Smooth muscle cell (in vitro differentiated cells): ENCODE measurements at regions not wholly inside any gene's neighbourhood (a gene's known extent, or its start where the extent isn't known, plus 50 kb on each side); places are given as distances from the start of the nearest gene placed in this dataset.

ENCODE experiments used
- DNase-seq: peaks from one replicate; lab custom pipeline; 2025; ENCODE audit not compliant: unreplicated experiment; lab: John Stamatoyannopoulos, UW
- H2AFZ ChIP-seq: fragments of 200-600 bp; sonication (generic); 2 replicates; pipeline ENCODE4 v1.6.0; 2016; ENCODE audit warnings: antibody characterized with exemption, low read depth, mild to moderate bottlenecking
- H3F3A ChIP-seq: fragments of 200-600 bp; sonication (generic); 2 replicates; pipeline ENCODE4 v1.6.0; 2017; ENCODE audit warnings: antibody characterized with exemption, low read depth
- H3K27ac ChIP-seq: fragments of 200-600 bp; sonication (generic); 2 replicates; pipeline ENCODE4 v1.5.1; 2016; ENCODE audit warnings: low read depth, mild to moderate bottlenecking
- H3K27me3 ChIP-seq: fragments of 200-600 bp; sonication (generic); 2 replicates; pipeline ENCODE4 v1.6.1; 2016; ENCODE audit warnings: low read depth, mild to moderate bottlenecking
- H3K36me3 ChIP-seq: fragments of 200-600 bp; sonication (generic); 2 replicates; pipeline ENCODE4 v1.5.1; 2016; ENCODE audit warnings: low read depth
- H3K4me1 ChIP-seq: fragments of 200-600 bp; sonication (generic); 2 replicates; pipeline ENCODE4 v1.5.1; 2016; ENCODE audit warnings: low read depth
- H3K4me2 ChIP-seq: fragments of 200-600 bp; sonication (generic); 2 replicates; pipeline ENCODE4 v1.6.0; 2016; ENCODE audit warnings: mild to moderate bottlenecking
- H3K4me3 ChIP-seq: fragments of 200-600 bp; sonication (generic); 2 replicates; pipeline ENCODE4 v1.5.1; 2016; ENCODE audit warnings: mild to moderate bottlenecking
- H3K79me2 ChIP-seq: fragments of 200-600 bp; sonication (generic); 2 replicates; pipeline ENCODE4 v1.6.0; 2016; ENCODE audit warnings: low read depth, mild to moderate bottlenecking
- H3K9ac ChIP-seq: fragments of 200-600 bp; sonication (generic); 2 replicates; pipeline ENCODE4 v1.6.0; 2016; ENCODE audit warnings: low read depth
- H3K9me3 ChIP-seq: fragments of 200-600 bp; sonication (generic); replicated peaks from 2 replicates; pipeline ENCODE4 v1.5.1; 2016; ENCODE audit warnings: low read depth
- H4K20me1 ChIP-seq: fragments of 200-600 bp; sonication (generic); 2 replicates; pipeline ENCODE4 v1.6.0; 2016; ENCODE audit warnings: low read depth
- WGBS: methylation state at CpG from one replicate; pipeline ENCODE4 v1.1.7; 2016; ENCODE audit warnings: low lambda C conversion rate; 5-methylcytosine and 5-hydroxymethylcytosine counted together
- TF ChIP-seq, protein P1 (sequence below): fragments of 200-600 bp; sonication (generic); IDR thresholded peaks from 2 replicates; pipeline ENCODE4 v1.5.1; 2017; ENCODE audit warnings: borderline replicate concordance, mild to moderate bottlenecking, antibody characterized with exemption; ENCODE audit not compliant: insufficient read depth, poor library complexity, severe bottlenecking

DNA sequence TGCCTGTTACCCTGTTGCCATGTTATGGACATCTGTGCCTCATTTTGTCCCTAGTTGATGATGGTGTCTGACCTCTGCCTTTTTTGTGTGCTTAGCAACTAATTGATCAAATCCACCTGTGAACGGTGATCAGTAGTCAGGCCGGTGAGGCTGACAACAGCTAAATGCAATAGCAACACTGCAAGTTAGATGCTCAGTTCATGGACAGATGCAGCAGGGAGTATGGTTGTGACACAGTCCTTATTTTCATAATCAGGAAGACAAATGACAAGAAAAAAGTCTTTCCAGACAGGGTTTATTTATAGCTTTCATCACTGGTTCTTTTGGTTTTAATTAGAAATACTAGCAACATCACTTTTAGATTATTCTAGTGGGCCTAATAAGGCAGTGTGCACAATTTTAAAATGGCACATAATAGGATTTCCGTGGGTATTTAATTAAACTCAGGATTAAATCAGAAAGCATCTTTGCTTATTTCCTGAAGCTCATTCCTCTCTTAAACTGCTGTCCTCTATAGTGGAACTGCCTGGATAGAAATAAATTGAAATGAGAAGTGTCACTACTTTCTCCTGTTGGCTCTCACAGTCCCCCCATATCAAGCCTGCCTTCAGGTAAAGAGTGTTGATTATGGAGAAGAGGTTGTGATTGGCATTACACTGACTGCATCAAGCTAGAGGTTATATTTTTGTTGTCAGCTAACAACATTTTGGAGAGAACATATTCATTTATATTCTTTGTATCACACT, 281.1 kb upstream of the NAV3 start:
- DNase-seq, result no peak
- no peak overlapping the region for H3K27ac ChIP-seq

DNA sequence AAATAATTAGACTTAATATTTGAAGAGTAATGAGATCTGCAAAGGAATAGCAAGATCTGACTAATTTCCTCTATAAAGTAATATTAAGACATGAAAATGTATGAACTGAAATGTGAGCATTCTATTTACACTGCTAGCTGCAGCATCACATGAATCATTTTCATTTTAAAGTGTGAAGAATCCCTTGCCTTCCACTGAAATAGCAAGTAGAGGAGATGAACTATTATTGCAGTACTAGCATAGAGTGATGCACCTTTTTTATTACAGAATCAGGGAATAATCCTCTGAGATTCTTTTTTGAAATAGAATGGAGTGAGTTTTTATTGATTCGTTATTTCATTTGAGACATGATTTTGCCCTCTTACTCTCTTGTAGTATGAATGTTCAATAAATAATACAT, 281.9 kb upstream of the NAV3 start:
- TF ChIP-seq, protein P1, sequence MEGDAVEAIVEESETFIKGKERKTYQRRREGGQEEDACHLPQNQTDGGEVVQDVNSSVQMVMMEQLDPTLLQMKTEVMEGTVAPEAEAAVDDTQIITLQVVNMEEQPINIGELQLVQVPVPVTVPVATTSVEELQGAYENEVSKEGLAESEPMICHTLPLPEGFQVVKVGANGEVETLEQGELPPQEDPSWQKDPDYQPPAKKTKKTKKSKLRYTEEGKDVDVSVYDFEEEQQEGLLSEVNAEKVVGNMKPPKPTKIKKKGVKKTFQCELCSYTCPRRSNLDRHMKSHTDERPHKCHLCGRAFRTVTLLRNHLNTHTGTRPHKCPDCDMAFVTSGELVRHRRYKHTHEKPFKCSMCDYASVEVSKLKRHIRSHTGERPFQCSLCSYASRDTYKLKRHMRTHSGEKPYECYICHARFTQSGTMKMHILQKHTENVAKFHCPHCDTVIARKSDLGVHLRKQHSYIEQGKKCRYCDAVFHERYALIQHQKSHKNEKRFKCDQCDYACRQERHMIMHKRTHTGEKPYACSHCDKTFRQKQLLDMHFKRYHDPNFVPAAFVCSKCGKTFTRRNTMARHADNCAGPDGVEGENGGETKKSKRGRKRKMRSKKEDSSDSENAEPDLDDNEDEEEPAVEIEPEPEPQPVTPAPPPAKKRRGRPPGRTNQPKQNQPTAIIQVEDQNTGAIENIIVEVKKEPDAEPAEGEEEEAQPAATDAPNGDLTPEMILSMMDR, result no peak
- Histone ChIP-seq H3K79me2 (no peaks in the 10 kb centered on the region), H3K27me3 (no peaks in the 10 kb centered on the region), H3F3A (no peaks in the 10 kb centered on the region), H3K9me3 (no peaks in the 10 kb centered on the region), H2AFZ (no peak overlapping the region), H4K20me1 (no peaks in the 10 kb centered on the region), H3K9ac (no peak overlapping the region), H3K4me2 (no peak overlapping the region), H3K27ac (no peak overlapping the region), H3K4me1 (no peaks in the 10 kb centered on the region), H3K4me3 (no peak overlapping the region), H3K36me3 (no peaks in the 10 kb centered on the region)
- DNase-seq, result no peak
- 80% methylated on average over 1 of the region's 1 CpG for WGBS

More for the DNA sequence above, 281.1 kb upstream of the NAV3 start:
- no peak overlapping the region for H2AFZ ChIP-seq
- H3K4me3 ChIP-seq, result no peak overlapping the region
- no peaks in the 10 kb centered on the region for H3K27me3 ChIP-seq
- TF ChIP-seq, protein P1, result no peak
- H4K20me1 ChIP-seq, result no peaks in the 10 kb centered on the region
- H3K9ac ChIP-seq, result no peak overlapping the region
- no peaks in the 10 kb centered on the region for H3F3A ChIP-seq
- no peaks in the 10 kb centered on the region for H3K79me2 ChIP-seq
- 74% methylated on average over 3 of the region's 3 CpGs for WGBS
- no peaks in the 10 kb centered on the region for H3K4me1 ChIP-seq
- H3K4me2 ChIP-seq, result no peak overlapping the region
- no peaks in the 10 kb centered on the region for H3K36me3 ChIP-seq
- H3K9me3 ChIP-seq, result no peaks in the 10 kb centered on the region

DNA sequence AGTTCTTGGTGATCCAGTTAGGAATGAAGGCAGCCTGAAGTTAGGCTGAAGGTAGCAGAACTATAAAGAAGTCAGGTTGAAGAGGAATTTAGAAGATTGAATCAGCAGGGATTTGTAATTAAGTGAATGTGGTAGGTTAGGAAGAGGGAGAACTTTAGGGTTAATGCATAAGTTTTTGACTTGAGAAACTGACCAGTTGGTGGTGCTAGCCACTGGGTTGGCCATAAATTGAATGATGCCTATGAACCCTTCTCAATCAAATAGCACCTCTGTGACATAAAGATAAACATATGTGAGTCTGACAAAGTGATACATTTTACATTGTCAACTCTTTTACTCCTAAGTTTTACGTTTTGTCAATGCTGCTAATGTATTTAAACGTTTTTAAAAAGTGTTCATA, 290.6 kb upstream of the NAV3 start:
- Histone ChIP-seq H3K27ac (no peak overlapping the region), H3K9me3 (peaks cover 4% of the 10 kb centered on the region), H3K79me2 (no peaks in the 10 kb centered on the region), H3F3A (no peaks in the 10 kb centered on the region), H3K9ac (no peak overlapping the region), H3K36me3 (no peaks in the 10 kb centered on the region), H3K4me2 (no peak overlapping the region), H3K4me1 (no peaks in the 10 kb centered on the region), H3K4me3 (no peak overlapping the region), H4K20me1 (no peaks in the 10 kb centered on the region), H2AFZ (no peak overlapping the region), H3K27me3 (no peaks in the 10 kb centered on the region)
- TF ChIP-seq, protein P1, result no peak
- WGBS, result 47% methylated on average over 2 of the region's 2 CpGs
- DNase-seq, result no peak

DNA sequence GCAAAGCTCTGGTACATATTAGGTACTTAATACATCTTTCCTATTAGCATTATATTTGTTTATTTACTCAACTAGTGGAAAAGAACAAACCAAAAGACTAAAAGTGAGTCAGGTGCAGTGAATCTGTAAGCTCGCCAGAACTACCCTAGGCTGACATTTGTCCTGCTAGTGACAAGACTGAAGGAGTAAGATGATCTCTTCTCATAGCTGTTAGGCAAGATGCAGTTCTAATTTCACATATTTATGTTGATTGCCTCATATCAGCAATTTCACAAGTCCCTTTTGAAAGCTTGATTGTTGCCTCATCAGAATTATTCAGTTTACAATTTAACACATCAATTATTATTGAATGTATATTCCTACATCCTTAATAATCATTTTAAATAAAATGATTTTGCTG, 293.0 kb upstream of the NAV3 start:
- no peaks in the 10 kb centered on the region for H3F3A ChIP-seq
- no peak overlapping the region for H2AFZ ChIP-seq
- TF ChIP-seq, protein P1, result no peak
- no peaks in the 10 kb centered on the region for H3K36me3 ChIP-seq
- H3K4me3 ChIP-seq, result no peak overlapping the region
- H3K27ac ChIP-seq, result no peak overlapping the region
- H3K9me3 ChIP-seq, result peaks cover 4% of the 10 kb centered on the region
- DNase-seq, result no peak
- H4K20me1 ChIP-seq, result no peaks in the 10 kb centered on the region
- H3K27me3 ChIP-seq, result no peaks in the 10 kb centered on the region
- H3K9ac ChIP-seq, result no peak overlapping the region
- no peaks in the 10 kb centered on the region for H3K4me1 ChIP-seq
- 82% methylated on average over 1 of the region's 1 CpG for WGBS
- H3K4me2 ChIP-seq, result no peak overlapping the region
- no peaks in the 10 kb centered on the region for H3K79me2 ChIP-seq
